ENCODE measurements at regions not wholly inside any gene's neighbourhood (a gene's known extent, or its start where the extent isn't known, plus 50 kb on each side); places are given as distances from the start of the nearest gene placed in this dataset.

GRCh38 chr7:156141941-156142340 is 329.7 kb upstream of the SHH start:
- no peak for TF ChIP-seq CTCF (IDR thresholded peaks at IDR 0.05; ENCODE audit: poor library complexity, severe bottlenecking)
- no peak for TF ChIP-seq POLR2AphosphoS5 (IDR thresholded peaks at IDR 0.05)
- TF ChIP-seq RAD21 (conservative IDR thresholded peaks at IDR 0.05) = no peak
- TF ChIP-seq REST (IDR thresholded peaks at IDR 0.05; ENCODE audit: borderline replicate concordance) = no peak
- TF ChIP-seq TAF1 (IDR thresholded peaks at IDR 0.05; ENCODE audit: low read depth) = no peak
- no peak for TF ChIP-seq EP300 (conservative IDR thresholded peaks at IDR 0.05; ENCODE audit: poor library complexity, severe bottlenecking)
- no peak for TF ChIP-seq EZH2 (IDR thresholded peaks at IDR 0.05; ENCODE audit: borderline replicate concordance, insufficient read depth, low read length, poor library complexity, severe bottlenecking)

Measured in neural cell (in vitro differentiated cells).